ENCODE measurements at regions not wholly inside any gene's neighbourhood (a gene's known extent, or its start where the extent isn't known, plus 50 kb on each side); places are given as distances from the start of the nearest gene placed in this dataset.

GRCh38 chr2:217074576-217075255 lies 214.9 kb upstream of the TNP1 start:
- Histone ChIP-seq H3K27ac (peak overlapping the region; percentile 73), H3K9me2 (replicated peaks; ENCODE audit: insufficient read depth) (no peaks in the 10 kb centered on the region), H2AFZ (no peak overlapping the region), H3K4me1 (ENCODE audit: insufficient read depth) (peaks cover 3% of the 10 kb centered on the region), H3K9me3 (ENCODE audit: low read depth) (no peaks in the 10 kb centered on the region), H3K4me3 (no peak overlapping the region), H3K79me2 (no peaks in the 10 kb centered on the region), H3K4me2 (no peak overlapping the region), H3K27me3 (no peaks in the 10 kb centered on the region), H3K36me3 (replicated peaks; ENCODE audit: insufficient read depth, low read depth) (no peaks in the 10 kb centered on the region), H4K20me1 (ENCODE audit: insufficient read depth, poor library complexity, severe bottlenecking) (no peaks in the 10 kb centered on the region)
- 79% methylated on average over 6 of the region's 6 CpGs for WGBS (ENCODE audit: low lambda C conversion rate, missing lambda C conversion rate)
- no peak for TF ChIP-seq EZH2 (IDR thresholded peaks at IDR 0.05; ENCODE audit: borderline replicate concordance)
- TF ChIP-seq CTCF (IDR thresholded peaks at IDR 0.05; ENCODE audit: poor library complexity), result no peak
- TF ChIP-seq EZH2phosphoT487 (IDR thresholded peaks at IDR 0.05; ENCODE audit: low read depth, severe bottlenecking, unreplicated experiment), result no peak
- DNase-seq (ENCODE audit: low spot score), result no peak

GRCh38 chr2:217071416-217071815 lies 211.6 kb upstream of the TNP1 start:
- H3K9me3 ChIP-seq (ENCODE audit: low read depth), result no peaks in the 10 kb centered on the region
- no peaks in the 10 kb centered on the region for H3K27me3 ChIP-seq
- H3K27ac ChIP-seq, result peak overlapping the region; percentile 80
- peaks cover 3% of the 10 kb centered on the region for H3K4me1 ChIP-seq (ENCODE audit: insufficient read depth)
- TF ChIP-seq EZH2 (IDR thresholded peaks at IDR 0.05; ENCODE audit: borderline replicate concordance) (no peak), CTCF (IDR thresholded peaks at IDR 0.05; ENCODE audit: poor library complexity) (no peak), EZH2phosphoT487 (IDR thresholded peaks at IDR 0.05; ENCODE audit: low read depth, severe bottlenecking, unreplicated experiment) (no peak)
- no peak overlapping the region for H2AFZ ChIP-seq
- no peak for DNase-seq (ENCODE audit: low spot score)
- no peaks in the 10 kb centered on the region for H4K20me1 ChIP-seq (ENCODE audit: insufficient read depth, poor library complexity, severe bottlenecking)
- no peak overlapping the region for H3K4me3 ChIP-seq
- no peaks in the 10 kb centered on the region for H3K36me3 ChIP-seq (replicated peaks; ENCODE audit: insufficient read depth, low read depth)
- no peaks in the 10 kb centered on the region for H3K79me2 ChIP-seq
- no peak overlapping the region for H3K4me2 ChIP-seq
- WGBS (ENCODE audit: low lambda C conversion rate, missing lambda C conversion rate), result 83% methylated on average over 8 of the region's 8 CpGs
- no peaks in the 10 kb centered on the region for H3K9me2 ChIP-seq (replicated peaks; ENCODE audit: insufficient read depth)

DNA sequence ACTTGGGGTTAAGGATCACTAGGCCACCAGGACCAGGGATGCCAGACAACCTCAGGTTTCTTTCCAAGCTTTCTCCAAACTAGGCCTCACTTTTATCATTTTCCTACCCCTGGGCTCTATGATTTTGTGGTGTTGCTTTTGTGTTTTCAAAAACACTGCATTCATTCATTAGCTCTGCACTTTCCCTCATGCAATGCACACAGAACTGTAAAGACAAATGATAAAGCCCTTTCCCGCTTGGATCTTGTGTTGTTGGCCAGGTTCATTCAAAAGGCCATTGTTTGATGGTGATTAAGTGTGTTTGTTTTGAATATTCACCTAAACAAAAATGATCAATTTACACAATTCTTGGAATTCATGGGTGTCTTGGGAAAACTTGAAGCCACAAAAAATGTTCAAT lies 210.7 kb upstream of the TNP1 start:
- Histone ChIP-seq H3K36me3 (replicated peaks; ENCODE audit: insufficient read depth, low read depth) (no peaks in the 10 kb centered on the region), H3K4me3 (no peak overlapping the region), H3K4me1 (ENCODE audit: insufficient read depth) (peaks cover 3% of the 10 kb centered on the region), H4K20me1 (ENCODE audit: insufficient read depth, poor library complexity, severe bottlenecking) (no peaks in the 10 kb centered on the region), H2AFZ (no peak overlapping the region), H3K9me3 (ENCODE audit: low read depth) (no peaks in the 10 kb centered on the region), H3K9me2 (replicated peaks; ENCODE audit: insufficient read depth) (no peaks in the 10 kb centered on the region), H3K27ac (peak overlapping the region; percentile 80), H3K4me2 (no peak overlapping the region), H3K27me3 (no peaks in the 10 kb centered on the region), H3K79me2 (no peaks in the 10 kb centered on the region)
- no peak for DNase-seq (ENCODE audit: low spot score)
- WGBS (ENCODE audit: low lambda C conversion rate, missing lambda C conversion rate), result 90% methylated on average over 1 of the region's 1 CpG
- TF ChIP-seq EZH2phosphoT487 (IDR thresholded peaks at IDR 0.05; ENCODE audit: low read depth, severe bottlenecking, unreplicated experiment) (no peak), CTCF (IDR thresholded peaks at IDR 0.05; ENCODE audit: poor library complexity) (no peak), EZH2 (IDR thresholded peaks at IDR 0.05; ENCODE audit: borderline replicate concordance) (no peak)
